ENCODE measurements at regions not wholly inside any gene's neighbourhood (a gene's known extent, or its start where the extent isn't known, plus 50 kb on each side); places are given as distances from the start of the nearest gene placed in this dataset.

DNA sequence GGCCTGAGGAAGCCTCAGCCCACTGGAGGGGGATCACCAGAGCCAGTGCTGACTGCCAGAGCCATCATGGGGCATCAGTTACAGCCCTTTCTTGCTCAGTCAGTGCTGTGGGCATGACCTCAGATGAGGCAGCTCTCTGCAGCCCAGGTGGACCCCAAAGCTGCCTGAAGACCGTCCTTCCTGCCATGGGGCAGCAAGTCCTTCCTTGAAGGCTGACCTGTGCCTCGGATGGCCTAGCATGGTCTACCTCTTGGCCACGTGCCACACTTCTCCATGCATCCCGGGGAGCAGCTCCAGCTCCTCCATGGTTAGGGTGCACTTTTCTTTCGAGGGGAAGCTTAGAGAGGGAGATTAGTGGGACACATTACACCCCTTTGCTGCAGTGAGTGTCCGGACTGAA, 233.4 kb downstream of the VAPA start:
- Histone ChIP-seq H2AFZ (ENCODE audit: low read length) (no peak overlapping the region), H3K27me3 (replicated peaks; ENCODE audit: insufficient read depth, low read length) (no peaks in the 10 kb centered on the region), H3K4me3 (ENCODE audit: low read length) (no peak overlapping the region), H4K20me1 (ENCODE audit: insufficient read depth, low read length) (no peaks in the 10 kb centered on the region), H3K27ac (ENCODE audit: low read length) (no peak overlapping the region), H3K9me3 (replicated peaks; ENCODE audit: insufficient read depth, low read length) (no peaks in the 10 kb centered on the region), H3K36me3 (replicated peaks; ENCODE audit: insufficient read depth, low read length) (no peaks in the 10 kb centered on the region), H3F3A (ENCODE audit: insufficient read depth, low read length) (no peaks in the 10 kb centered on the region), H3K4me1 (ENCODE audit: low read length) (peaks cover 4% of the 10 kb centered on the region; the same call in 1 of the 2 replicates), H3K4me2 (ENCODE audit: low read depth, low read length) (no peak overlapping the region), H3K9ac (ENCODE audit: low read length) (no peak overlapping the region), H3K79me2 (ENCODE audit: low read length) (no peaks in the 10 kb centered on the region), H3K9me2 (replicated peaks; ENCODE audit: insufficient read depth, low read length) (no peaks in the 10 kb centered on the region)
- DNase-seq, result no peak
- no peak for TF ChIP-seq EZH2 (optimal IDR thresholded peaks at IDR 0.05; ENCODE audit: low read depth, low read length)
- TF ChIP-seq, protein P1, sequence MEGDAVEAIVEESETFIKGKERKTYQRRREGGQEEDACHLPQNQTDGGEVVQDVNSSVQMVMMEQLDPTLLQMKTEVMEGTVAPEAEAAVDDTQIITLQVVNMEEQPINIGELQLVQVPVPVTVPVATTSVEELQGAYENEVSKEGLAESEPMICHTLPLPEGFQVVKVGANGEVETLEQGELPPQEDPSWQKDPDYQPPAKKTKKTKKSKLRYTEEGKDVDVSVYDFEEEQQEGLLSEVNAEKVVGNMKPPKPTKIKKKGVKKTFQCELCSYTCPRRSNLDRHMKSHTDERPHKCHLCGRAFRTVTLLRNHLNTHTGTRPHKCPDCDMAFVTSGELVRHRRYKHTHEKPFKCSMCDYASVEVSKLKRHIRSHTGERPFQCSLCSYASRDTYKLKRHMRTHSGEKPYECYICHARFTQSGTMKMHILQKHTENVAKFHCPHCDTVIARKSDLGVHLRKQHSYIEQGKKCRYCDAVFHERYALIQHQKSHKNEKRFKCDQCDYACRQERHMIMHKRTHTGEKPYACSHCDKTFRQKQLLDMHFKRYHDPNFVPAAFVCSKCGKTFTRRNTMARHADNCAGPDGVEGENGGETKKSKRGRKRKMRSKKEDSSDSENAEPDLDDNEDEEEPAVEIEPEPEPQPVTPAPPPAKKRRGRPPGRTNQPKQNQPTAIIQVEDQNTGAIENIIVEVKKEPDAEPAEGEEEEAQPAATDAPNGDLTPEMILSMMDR (IDR thresholded peaks at IDR 0.05; ENCODE audit: low read length), result no peak
- no peak for TF ChIP-seq EZH2phosphoT487 (IDR thresholded peaks at IDR 0.05; ENCODE audit: low read length)

- Histone ChIP-seq H3K4me2 (ENCODE audit: low read depth, low read length) (no peak overlapping the region), H3K27ac (ENCODE audit: low read length) (no peak overlapping the region), H3K36me3 (replicated peaks; ENCODE audit: insufficient read depth, low read length) (no peaks in the 10 kb centered on the region), H3K9me2 (replicated peaks; ENCODE audit: insufficient read depth, low read length) (no peaks in the 10 kb centered on the region), H2AFZ (ENCODE audit: low read length) (no peak overlapping the region), H3K27me3 (replicated peaks; ENCODE audit: insufficient read depth, low read length) (no peaks in the 10 kb centered on the region), H3K9me3 (replicated peaks; ENCODE audit: insufficient read depth, low read length) (no peaks in the 10 kb centered on the region), H4K20me1 (ENCODE audit: insufficient read depth, low read length) (no peaks in the 10 kb centered on the region), H3K4me1 (ENCODE audit: low read length) (no peaks in the 10 kb centered on the region), H3K79me2 (ENCODE audit: low read length) (no peaks in the 10 kb centered on the region), H3K4me3 (ENCODE audit: low read length) (no peak overlapping the region), H3K9ac (ENCODE audit: low read length) (no peak overlapping the region), H3F3A (ENCODE audit: insufficient read depth, low read length) (no peaks in the 10 kb centered on the region)
- TF ChIP-seq, protein P1 (IDR thresholded peaks at IDR 0.05; ENCODE audit: low read length), result no peak
- no peak for TF ChIP-seq EZH2phosphoT487 (IDR thresholded peaks at IDR 0.05; ENCODE audit: low read length)
- no peak for TF ChIP-seq EZH2 (optimal IDR thresholded peaks at IDR 0.05; ENCODE audit: low read depth, low read length)
- DNase-seq, result no peak
Observed at GRCh38 chr18:10147752-10148151, 233.9 kb downstream of the VAPA start.

DNA sequence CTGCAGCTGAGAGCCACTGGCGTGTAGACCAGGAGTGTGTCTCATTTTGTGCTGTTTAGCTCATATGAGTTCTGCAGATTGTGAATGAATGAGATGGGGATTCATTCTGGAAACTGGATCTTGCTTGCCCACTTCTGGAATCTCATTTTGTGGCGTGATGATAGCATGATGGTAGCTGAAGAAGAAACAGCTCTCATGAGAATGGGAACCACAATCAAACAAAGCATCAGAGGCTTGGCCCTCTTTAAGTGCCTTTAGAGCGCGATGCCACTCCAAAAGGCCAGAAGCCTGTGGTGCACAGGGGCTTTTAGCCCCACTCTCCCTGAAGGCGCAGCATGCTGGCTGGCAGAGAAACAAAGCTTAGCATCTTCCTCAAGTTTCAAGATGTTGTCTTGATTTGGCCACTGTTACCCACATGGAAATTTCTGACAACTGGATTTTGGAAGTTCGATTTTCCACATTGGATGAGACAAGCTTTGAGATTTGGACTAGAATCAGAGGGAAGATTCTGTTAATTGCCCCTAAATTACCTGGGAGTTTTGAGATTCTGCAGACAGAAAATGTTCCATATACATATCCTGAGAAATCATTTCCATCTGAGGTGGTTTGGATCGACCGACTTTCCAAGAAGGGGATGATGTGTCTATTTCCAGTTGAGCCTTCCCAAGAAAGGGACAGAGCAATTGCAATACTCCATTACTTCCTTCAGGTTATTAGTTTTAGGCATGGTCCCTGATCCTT, 234.5 kb downstream of the VAPA start:
- Histone ChIP-seq H3K4me1 (ENCODE audit: low read length) (no peaks in the 10 kb centered on the region), H3K27me3 (replicated peaks; ENCODE audit: insufficient read depth, low read length) (no peaks in the 10 kb centered on the region), H3K9ac (ENCODE audit: low read length) (no peak overlapping the region), H3K27ac (ENCODE audit: low read length) (no peak overlapping the region), H2AFZ (ENCODE audit: low read length) (no peak overlapping the region), H3K9me3 (replicated peaks; ENCODE audit: insufficient read depth, low read length) (no peaks in the 10 kb centered on the region), H3F3A (ENCODE audit: insufficient read depth, low read length) (no peaks in the 10 kb centered on the region), H4K20me1 (ENCODE audit: insufficient read depth, low read length) (no peaks in the 10 kb centered on the region), H3K9me2 (replicated peaks; ENCODE audit: insufficient read depth, low read length) (no peaks in the 10 kb centered on the region), H3K36me3 (replicated peaks; ENCODE audit: insufficient read depth, low read length) (no peaks in the 10 kb centered on the region), H3K4me3 (ENCODE audit: low read length) (no peak overlapping the region), H3K4me2 (ENCODE audit: low read depth, low read length) (no peak overlapping the region), H3K79me2 (ENCODE audit: low read length) (no peaks in the 10 kb centered on the region)
- no peak for DNase-seq
- TF ChIP-seq EZH2phosphoT487 (IDR thresholded peaks at IDR 0.05; ENCODE audit: low read length), result no peak
- TF ChIP-seq EZH2 (optimal IDR thresholded peaks at IDR 0.05; ENCODE audit: low read depth, low read length), result no peak
- TF ChIP-seq, protein P1 (IDR thresholded peaks at IDR 0.05; ENCODE audit: low read length), result no peak

Measured in MM.1S (cell line).